Stimulated activated naive CD8-positive, alpha-beta T cell treated with anti-CD3 and anti-CD28 coated beads, Interleukin-15, Interleukin-2, amounts not matched to agents 100 ng/mL and 50 ng/mL, for 24 hours (primary cell): ENCODE measurements at regions not wholly inside any gene's neighbourhood (a gene's known extent, or its start where the extent isn't known, plus 50 kb on each side); places are given as distances from the start of the nearest gene placed in this dataset.

Experiments used
- H3K27ac Mint-ChIP-seq: one replicate; pipeline ENCODE4 v1.8.0; 2021; ENCODE audit warnings: mild to moderate bottlenecking, mixed read lengths
- H3K27me3 Mint-ChIP-seq: one replicate; pipeline ENCODE4 v1.8.0; 2021; ENCODE audit warnings: mixed read lengths
- H3K36me3 Mint-ChIP-seq: one replicate; pipeline ENCODE4 v1.8.0; 2021; ENCODE audit warnings: low read depth, mixed read lengths
- H3K4me1 Mint-ChIP-seq: one replicate; pipeline ENCODE4 v1.8.0; 2021; ENCODE audit warnings: low read depth, mixed read lengths
- H3K4me3 Mint-ChIP-seq: one replicate; pipeline ENCODE4 v1.8.0; 2021; ENCODE audit warnings: mild to moderate bottlenecking, mixed read lengths
- H3K9me3 Mint-ChIP-seq: one replicate; pipeline ENCODE4 v1.8.0; 2021; ENCODE audit warnings: mixed read lengths

DNA sequence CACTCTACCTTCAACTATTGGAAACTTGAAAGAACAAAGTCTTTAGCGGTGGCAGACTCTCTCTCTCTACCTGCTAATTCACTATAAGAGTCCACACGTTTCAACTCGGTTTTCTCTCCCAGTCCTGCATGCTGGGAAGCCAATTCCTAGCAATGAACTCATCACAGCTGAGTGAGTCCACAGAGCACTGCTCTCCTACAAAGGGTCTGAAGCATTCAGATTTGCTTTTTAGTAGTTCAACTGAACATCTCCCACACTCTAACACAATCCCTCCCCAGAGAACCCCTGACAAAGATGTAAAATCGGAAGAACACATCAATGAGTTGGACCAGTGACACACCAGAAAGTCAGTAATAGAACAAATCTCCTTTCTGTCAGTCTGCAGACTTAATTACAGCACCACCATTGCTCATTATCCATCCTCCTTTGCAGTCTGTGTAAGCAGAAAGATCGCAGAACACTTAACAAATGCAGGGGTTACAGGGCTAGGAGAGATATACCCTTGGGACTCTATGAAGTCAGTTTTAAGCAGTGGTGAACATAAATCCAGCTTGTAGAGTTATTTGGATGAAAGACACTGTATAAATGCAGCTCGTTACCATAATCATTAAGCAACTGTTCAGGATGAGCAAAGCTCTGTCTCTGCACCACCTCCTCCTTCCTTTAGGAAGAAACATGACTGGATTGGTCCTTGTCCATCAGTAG, 353.4 kb upstream of the GRIA1 start:
- Mint-ChIP-seq H3K4me3 (no peak overlapping the region), H3K27ac (no peak overlapping the region), H3K9me3 (no peaks in the 10 kb centered on the region), H3K4me1 (no peaks in the 10 kb centered on the region), H3K36me3 (no peaks in the 10 kb centered on the region), H3K27me3 (no peaks in the 10 kb centered on the region)

DNA sequence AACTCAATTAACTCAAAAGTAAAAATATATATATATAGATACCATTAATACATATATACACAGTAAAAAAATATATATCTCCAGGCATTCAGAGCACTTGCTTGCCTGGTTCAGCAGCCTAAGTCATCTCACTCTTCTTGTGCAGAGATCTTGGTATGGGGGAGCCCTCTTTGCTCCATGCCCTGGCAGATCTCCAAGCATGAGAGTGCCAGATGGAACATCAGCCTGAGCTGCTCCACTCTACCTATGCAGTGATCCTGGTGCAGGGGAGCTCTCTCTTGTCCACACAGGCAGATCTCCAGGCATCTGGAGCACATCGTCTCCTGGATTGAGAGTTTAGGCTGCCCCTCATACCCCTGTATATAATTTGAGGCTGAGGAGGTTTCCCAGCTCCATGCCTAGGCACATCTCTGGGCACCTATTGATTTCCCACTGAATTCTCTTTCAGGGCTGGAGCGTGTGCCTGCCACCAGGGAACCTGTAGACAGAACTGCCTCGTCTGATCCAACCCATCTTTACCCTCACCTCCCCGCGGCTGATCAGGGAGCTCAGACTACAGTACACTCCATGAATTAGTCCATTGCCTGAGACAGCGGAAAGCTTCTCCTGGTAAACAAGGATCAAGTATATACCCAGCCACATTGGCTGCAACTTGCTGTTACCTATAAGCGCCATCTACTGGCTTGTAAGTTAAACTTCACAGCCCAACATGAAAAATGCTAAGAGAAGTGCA, 342.4 kb upstream of the GRIA1 start:
- Mint-ChIP-seq H3K4me3 (no peak overlapping the region), H3K27me3 (no peaks in the 10 kb centered on the region), H3K36me3 (no peaks in the 10 kb centered on the region), H3K9me3 (peaks cover 11% of the 10 kb centered on the region), H3K27ac (no peak overlapping the region), H3K4me1 (no peaks in the 10 kb centered on the region)

DNA sequence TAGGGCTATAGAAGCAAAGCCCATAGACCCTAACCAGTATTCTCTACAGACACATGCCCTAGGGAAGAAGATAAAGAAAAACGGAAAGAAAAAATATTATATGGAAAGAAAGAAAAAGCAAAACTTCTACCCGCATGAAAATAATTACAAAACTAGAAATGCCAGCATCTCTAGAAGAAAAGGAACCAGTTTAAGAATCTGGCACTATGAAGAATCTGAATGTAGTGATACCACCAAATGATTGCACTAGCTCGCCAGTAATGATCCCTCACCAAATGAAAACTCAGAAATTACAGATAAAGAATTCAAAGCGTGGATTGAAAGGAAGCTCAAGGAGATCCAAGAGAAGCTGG, 341.9 kb upstream of the GRIA1 start:
- H3K9me3 Mint-ChIP-seq = peaks cover 10% of the 10 kb centered on the region
- no peaks in the 10 kb centered on the region for H3K27me3 Mint-ChIP-seq
- H3K27ac Mint-ChIP-seq = no peak overlapping the region
- no peak overlapping the region for H3K4me3 Mint-ChIP-seq
- no peaks in the 10 kb centered on the region for H3K36me3 Mint-ChIP-seq
- no peaks in the 10 kb centered on the region for H3K4me1 Mint-ChIP-seq

DNA sequence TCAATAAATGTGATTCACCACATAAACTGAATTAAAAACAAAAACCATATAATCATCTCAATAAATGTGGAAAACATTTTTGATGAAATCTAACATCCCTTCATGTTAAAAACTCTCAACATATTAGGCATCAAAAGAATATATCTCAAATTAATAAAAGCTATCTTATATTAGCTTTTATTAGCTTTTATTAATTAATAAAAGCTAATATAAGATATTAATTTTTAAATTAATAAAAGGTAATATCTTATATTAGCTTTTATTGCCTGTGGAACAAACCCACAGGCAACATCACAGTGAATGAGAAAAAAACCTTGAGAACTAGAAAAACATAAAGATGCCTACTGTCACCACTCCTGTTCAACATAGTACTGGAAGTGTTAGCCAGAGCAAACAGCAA, 338.9 kb upstream of the GRIA1 start:
- H3K36me3 Mint-ChIP-seq = no peaks in the 10 kb centered on the region
- H3K4me1 Mint-ChIP-seq = no peaks in the 10 kb centered on the region
- H3K4me3 Mint-ChIP-seq = no peak overlapping the region
- peaks cover 10% of the 10 kb centered on the region for H3K9me3 Mint-ChIP-seq
- H3K27me3 Mint-ChIP-seq = no peaks in the 10 kb centered on the region
- H3K27ac Mint-ChIP-seq = no peak overlapping the region

DNA sequence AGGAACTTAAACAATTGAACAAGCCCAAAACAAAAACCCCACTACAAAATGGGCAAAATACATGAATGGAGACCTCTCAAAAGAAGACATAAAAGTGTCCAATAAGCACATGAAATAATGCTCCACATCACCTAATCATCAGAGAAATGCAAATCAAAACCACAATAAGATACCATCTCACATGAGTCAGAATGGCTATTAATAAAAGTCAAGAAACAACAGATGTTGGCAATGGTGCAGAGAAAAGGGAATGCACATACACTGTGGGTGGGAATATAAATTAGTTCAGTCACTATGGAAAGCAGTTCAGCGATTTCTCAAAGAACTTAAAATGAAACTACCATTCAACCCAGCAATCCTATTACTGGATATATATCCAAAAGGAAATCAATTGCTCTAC, 337.4 kb upstream of the GRIA1 start:
- Mint-ChIP-seq H3K27me3 (no peaks in the 10 kb centered on the region), H3K36me3 (no peaks in the 10 kb centered on the region), H3K4me3 (no peak overlapping the region), H3K27ac (no peak overlapping the region), H3K9me3 (peaks cover 15% of the 10 kb centered on the region), H3K4me1 (no peaks in the 10 kb centered on the region)

DNA sequence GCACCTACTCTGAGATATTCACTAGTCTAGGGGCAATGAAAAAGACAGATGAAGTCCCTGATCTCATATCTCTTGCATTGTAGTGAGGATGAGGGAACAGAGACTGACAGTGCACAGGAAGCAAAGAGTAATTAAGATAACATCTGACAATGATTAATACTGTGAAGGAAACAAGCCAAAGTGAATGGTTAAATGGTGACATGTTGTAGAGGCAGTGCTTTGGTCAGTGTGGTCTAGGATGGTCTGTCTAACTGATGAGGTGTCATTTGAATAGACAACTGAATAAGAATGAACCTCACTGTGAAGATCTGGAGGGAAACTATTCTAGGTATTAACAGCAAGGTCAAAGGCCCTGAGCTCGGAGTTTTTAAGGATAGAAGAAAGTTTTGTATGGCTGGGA, 333.3 kb upstream of the GRIA1 start:
- Mint-ChIP-seq H3K27me3 (no peaks in the 10 kb centered on the region), H3K27ac (no peak overlapping the region), H3K4me1 (no peaks in the 10 kb centered on the region), H3K9me3 (peaks cover 9% of the 10 kb centered on the region), H3K4me3 (no peak overlapping the region), H3K36me3 (no peaks in the 10 kb centered on the region)

DNA sequence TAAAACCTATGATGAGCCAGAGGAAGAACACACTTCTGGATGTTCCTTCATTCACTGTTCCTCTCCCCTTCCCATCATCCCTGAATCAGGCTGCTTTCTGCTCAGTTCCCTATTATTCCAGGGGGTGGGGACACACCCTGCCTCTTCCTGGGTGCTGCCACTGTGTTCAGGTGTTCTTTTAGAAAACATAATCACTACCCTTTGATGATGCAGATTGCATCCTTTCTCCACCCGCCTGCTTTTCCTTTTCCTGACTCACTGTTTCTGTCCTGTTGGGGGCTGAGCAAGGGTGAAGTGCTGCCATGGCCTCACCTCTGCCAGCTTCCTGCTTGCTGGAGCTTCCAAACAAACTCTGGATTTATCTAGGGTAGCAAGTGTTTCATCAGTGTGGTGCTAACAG, 331.9 kb upstream of the GRIA1 start:
- Mint-ChIP-seq H3K4me1 (no peaks in the 10 kb centered on the region), H3K4me3 (no peak overlapping the region), H3K27me3 (no peaks in the 10 kb centered on the region)

DNA sequence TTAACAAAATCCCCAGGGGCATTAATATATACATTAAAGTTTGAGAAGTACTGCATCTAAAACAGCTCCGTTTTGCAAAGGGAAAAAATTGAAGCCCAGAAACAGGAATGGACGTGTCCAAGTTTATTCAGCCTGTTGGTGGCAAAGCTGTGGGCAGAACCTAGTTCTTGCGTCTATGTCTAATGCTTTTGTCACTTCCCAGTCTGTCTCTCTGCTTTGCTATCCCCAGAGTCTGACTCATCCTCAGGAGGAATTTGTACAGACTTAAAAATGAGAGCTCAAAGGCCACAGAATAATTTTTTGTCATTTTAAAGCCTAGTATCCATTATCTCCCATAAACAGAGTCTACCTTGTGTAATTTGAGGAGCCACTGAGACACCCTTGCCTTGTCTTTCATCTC, 330.9 kb upstream of the GRIA1 start:
- Mint-ChIP-seq H3K9me3 (peaks cover 13% of the 10 kb centered on the region), H3K27me3 (no peaks in the 10 kb centered on the region), H3K27ac (no peak overlapping the region), H3K4me1 (no peaks in the 10 kb centered on the region), H3K4me3 (no peak overlapping the region), H3K36me3 (no peaks in the 10 kb centered on the region)

More for the DNA sequence above, 331.9 kb upstream of the GRIA1 start:
- Mint-ChIP-seq H3K27ac (no peak overlapping the region), H3K36me3 (no peaks in the 10 kb centered on the region), H3K9me3 (peaks cover 12% of the 10 kb centered on the region)

DNA sequence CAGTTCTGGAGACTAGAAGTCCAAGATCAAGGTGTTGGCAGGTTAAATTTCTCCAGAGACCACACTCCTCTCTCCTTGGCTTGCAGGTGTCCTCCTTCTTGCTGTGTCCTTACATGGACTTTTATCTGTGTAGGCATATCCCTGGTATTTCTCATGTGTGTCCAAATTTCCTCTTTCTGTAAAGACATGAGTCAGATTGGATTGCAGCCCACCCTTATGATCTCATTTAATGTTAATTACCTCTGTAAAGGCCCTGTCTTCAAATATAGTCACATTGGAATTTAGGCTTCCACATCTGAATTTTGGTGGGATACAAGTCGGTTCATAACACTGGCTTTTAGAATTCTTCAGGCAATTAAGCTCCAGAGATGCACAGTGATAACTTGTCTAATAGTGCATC, 322.2 kb upstream of the GRIA1 start:
- no peaks in the 10 kb centered on the region for H3K27me3 Mint-ChIP-seq
- H3K4me1 Mint-ChIP-seq = no peaks in the 10 kb centered on the region
- H3K4me3 Mint-ChIP-seq = no peak overlapping the region
- peaks cover 13% of the 10 kb centered on the region for H3K9me3 Mint-ChIP-seq
- no peak overlapping the region for H3K27ac Mint-ChIP-seq
- H3K36me3 Mint-ChIP-seq = no peaks in the 10 kb centered on the region

DNA sequence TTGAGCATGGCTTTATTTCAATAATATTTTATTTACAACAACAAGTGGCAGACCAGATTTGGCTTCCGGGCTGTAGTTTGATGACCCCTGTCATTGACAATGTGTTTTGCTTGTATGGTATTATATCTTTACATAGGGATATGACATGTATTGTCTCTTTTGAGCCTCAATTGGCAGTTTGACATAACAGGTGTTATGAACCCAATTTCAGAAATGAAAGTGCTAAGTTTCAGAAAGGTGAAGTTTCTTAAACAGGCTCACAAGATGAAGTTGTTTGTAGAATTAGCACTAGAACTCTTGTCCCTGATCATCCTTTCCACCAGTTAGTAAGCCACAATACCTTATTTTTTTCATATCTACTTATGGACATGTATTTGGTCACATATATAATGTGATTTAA, 303.0 kb upstream of the GRIA1 start:
- Mint-ChIP-seq H3K27ac (no peak overlapping the region), H3K36me3 (no peaks in the 10 kb centered on the region), H3K4me3 (no peak overlapping the region), H3K9me3 (peaks cover 8% of the 10 kb centered on the region), H3K27me3 (no peaks in the 10 kb centered on the region), H3K4me1 (no peaks in the 10 kb centered on the region)

DNA sequence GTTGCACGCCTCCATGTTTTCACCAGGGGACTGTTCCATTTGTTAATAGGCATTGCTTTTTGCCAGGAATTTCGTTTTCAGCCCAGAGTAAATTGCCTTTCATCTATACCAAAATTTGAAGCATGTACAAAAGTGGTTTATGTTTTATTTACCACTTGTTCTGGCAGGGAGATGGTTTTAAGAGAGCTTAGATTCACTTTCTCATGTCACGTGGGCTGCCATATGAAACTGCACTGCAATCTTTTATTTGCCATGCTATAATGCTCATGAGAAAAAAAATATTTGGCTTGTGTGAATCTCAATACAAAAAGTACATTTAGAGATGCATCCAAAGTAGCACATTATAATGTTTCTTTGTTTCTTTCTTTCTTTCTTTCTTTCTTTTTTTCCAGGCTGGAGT, 284.1 kb upstream of the GRIA1 start:
- H3K4me3 Mint-ChIP-seq = no peak overlapping the region
- no peak overlapping the region for H3K27ac Mint-ChIP-seq
- H3K9me3 Mint-ChIP-seq = peaks cover 4% of the 10 kb centered on the region
- no peaks in the 10 kb centered on the region for H3K4me1 Mint-ChIP-seq
- H3K27me3 Mint-ChIP-seq = no peaks in the 10 kb centered on the region
- no peaks in the 10 kb centered on the region for H3K36me3 Mint-ChIP-seq

DNA sequence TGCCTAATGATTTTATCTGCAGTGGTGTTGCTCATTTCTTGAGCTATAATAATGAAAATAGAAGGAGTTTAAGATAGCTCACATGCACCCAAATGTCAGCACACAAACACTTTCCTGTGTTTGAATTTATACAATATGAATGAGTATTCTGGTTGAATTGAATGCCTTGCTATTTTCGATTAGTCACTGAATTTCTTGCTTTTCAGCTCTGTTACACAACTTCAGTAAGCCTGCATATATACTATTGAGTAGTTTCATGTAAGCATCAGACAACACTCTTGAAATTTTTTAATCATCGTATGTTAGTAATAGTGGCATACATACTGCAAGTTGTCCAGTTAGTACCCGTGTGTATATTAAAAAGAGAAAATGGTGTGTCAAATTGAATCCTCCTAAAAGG, 281.5 kb upstream of the GRIA1 start:
- Mint-ChIP-seq H3K27me3 (no peaks in the 10 kb centered on the region), H3K9me3 (peaks cover 6% of the 10 kb centered on the region), H3K36me3 (no peaks in the 10 kb centered on the region), H3K4me1 (no peaks in the 10 kb centered on the region), H3K27ac (no peak overlapping the region), H3K4me3 (no peak overlapping the region)

DNA sequence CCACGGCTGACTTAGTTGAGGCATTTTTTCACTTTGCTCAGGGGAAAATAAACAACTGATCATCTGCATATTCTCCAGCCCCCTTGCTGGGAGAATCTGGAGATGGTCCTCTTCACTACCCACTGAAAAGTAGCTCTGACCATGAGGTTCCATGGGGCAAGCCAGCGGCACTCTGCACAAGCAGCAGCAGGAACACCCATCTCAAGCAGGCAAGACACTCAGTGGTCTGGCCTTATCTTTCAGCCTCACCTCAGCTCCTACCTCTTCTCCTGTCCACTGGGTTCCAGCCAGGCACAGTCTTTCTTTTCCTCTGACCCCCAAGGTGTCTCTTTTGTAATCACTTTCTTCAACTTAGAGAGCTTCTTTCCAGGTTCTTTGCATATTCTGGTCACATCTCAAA, 280.8 kb upstream of the GRIA1 start:
- H3K4me1 Mint-ChIP-seq = no peaks in the 10 kb centered on the region
- peaks cover 8% of the 10 kb centered on the region for H3K9me3 Mint-ChIP-seq
- H3K27me3 Mint-ChIP-seq = no peaks in the 10 kb centered on the region
- H3K4me3 Mint-ChIP-seq = no peak overlapping the region
- no peak overlapping the region for H3K27ac Mint-ChIP-seq
- H3K36me3 Mint-ChIP-seq = no peaks in the 10 kb centered on the region

DNA sequence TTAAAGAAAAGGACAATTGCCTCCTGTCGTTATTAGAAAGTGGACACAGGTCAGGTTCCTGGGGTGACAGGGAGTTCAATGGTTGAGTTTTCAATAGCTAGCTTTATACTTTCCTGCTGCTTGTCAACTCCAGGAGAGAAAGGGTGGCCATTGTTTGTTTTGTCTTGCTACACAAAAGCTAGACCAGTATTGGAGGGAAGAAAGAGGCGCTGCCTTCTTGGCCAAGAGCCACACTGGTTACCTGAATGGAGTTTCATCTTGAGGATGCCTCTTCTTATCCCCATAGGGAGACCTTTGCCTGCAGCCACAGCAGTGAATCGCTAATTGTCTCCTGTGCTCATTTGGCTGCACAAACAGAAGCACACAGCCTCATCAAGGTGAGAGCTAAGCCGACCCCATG, 279.4 kb upstream of the GRIA1 start:
- Mint-ChIP-seq H3K36me3 (no peaks in the 10 kb centered on the region), H3K4me1 (no peaks in the 10 kb centered on the region), H3K9me3 (peaks cover 14% of the 10 kb centered on the region), H3K4me3 (no peak overlapping the region), H3K27me3 (no peaks in the 10 kb centered on the region), H3K27ac (no peak overlapping the region)

DNA sequence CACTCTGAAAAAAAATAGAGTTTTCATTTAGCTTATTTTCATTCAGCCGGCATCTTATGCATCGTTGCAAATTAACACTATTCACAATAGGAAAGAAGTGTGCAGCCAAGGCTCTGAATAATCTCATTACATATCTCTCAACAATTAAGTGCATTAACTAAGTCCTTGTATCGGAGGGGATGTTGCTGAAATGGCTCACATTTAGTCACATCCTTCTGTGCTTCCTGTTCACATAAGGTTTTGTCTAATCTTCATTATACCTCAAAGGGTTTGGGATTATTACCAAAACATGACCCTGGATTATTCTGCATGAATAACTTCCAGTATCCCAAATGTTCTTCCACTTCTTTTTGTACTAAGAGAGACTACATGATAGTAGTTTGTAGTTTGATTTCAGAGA, 278.0 kb upstream of the GRIA1 start:
- no peak overlapping the region for H3K27ac Mint-ChIP-seq
- H3K36me3 Mint-ChIP-seq = no peaks in the 10 kb centered on the region
- no peak overlapping the region for H3K4me3 Mint-ChIP-seq
- no peaks in the 10 kb centered on the region for H3K27me3 Mint-ChIP-seq
- no peaks in the 10 kb centered on the region for H3K4me1 Mint-ChIP-seq
- H3K9me3 Mint-ChIP-seq = peaks cover 19% of the 10 kb centered on the region

DNA sequence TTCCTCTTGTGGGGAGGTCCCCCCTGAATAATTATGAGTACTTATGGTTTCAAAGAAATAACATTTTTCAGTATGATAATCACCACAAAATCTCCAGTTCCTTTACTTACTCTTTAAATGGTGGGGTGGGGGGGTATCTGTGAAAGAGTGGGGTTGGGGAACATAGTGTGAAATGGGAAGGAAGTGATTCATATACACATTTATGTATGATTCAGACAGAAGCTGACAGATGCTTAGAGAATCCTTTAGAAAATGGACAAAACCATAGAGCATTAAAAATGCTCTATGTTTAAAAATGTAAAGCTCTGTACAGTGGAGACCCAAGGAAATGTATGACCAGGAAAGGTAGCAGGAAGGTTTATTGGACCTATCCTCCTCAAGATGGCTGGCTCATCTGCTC, 267.5 kb upstream of the GRIA1 start:
- H3K4me3 Mint-ChIP-seq = no peak overlapping the region
- no peaks in the 10 kb centered on the region for H3K36me3 Mint-ChIP-seq
- no peak overlapping the region for H3K27ac Mint-ChIP-seq
- H3K4me1 Mint-ChIP-seq = no peaks in the 10 kb centered on the region
- H3K27me3 Mint-ChIP-seq = no peaks in the 10 kb centered on the region
- peaks cover 6% of the 10 kb centered on the region for H3K9me3 Mint-ChIP-seq
